Dermis microvascular lymphatic vessel endothelial cell (primary cell): ENCODE measurements at regions not wholly inside any gene's neighbourhood (a gene's known extent, or its start where the extent isn't known, plus 50 kb on each side); places are given as distances from the start of the nearest gene placed in this dataset.

Experiments
- DNase-seq, 2 donors: peaks; one replicate each; pipeline versions ENCODE4 v3.0.0 to v3.0.0-alpha.2; 2010; ENCODE audit warnings: low read depth in 2 of 2

DNA sequence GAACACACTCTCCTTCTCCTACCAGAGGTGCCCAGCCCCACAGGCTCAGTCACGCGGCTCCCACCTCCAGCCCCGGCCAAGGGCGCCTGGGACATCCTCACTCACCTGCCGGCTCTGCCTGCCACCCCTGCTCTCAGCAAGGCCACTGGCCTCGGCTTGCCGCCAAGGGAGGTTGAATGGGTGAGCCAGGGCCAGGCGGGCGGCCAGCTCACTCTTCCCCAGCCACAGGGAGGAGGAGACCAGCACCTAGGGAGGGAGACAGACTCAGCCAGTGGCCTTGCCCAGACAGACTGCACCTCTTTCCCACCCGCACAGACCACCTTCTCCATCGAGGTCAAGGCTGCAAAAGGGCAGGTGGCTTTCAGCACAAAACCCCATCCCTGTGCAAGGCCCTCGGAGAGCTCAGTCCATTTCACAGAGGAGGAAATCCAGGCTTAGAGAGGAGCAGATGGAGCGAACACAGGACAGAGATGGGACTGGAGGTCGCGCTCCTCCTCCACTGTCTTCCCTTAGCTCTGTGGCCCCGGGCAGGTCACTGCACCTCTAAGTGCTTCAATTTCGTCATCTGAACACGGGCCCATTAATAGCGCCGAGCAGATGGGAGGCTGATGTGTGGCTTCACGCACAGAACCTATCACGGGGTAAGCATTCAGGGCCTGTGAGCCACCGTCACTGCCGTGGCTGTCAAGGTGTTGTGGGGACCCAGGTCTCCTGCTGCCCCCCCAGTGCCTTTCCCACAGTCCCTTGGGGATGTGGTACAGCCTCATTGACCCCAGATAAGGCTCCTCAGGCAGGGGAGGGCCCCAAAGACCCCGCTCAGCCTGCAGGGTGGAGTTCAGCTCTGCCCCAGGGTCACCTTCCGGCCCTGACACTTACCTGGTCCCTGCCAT lies 56.1 kb downstream of the RMI2 start:
- no peak for DNase-seq

GRCh38 chr16:11402051-11402744 lies 56.9 kb downstream of the RMI2 start:
- DNase-seq: no peak

- no peak for DNase-seq
These were observed 57.7 kb downstream of the RMI2 start for GRCh38 chr16:11402745-11403533.

DNA sequence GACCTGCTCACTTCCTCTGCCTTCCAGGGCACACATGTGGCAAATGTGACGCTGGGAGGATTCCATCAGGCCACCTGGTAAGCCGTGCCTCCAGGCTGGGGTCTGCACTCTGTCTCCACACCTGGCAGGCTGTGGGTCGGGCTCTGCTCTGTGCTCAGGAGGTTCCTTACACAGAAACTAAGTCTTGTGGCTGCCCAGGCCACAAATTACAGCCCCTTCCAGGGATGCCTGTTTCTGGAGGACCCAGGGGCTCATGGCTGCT lies 58.2 kb downstream of the RMI2 start:
- no peak for DNase-seq

- no peak for DNase-seq
These were observed 58.7 kb downstream of the RMI2 start for GRCh38 chr16:11403920-11404319.

DNA sequence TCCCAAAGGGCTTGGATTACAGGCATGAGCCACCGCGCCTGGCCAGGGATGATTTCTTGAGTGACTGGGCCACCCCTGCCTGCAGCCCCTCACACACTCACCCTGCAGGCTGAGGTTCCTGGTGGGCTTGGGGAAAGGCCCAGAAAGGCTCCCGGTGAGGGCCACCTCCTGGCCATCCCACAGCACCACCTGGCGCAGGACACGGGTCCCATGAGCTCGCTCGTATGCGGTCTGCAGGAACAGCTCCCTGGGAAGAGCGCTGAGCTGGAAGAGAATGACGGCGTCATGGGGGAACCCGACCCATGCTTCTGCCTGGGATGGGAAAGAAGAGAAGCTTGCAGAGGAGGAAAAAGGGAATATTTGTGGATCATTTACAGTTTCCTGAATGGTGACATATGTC lies 59.3 kb downstream of the RMI2 start:
- no peak for DNase-seq

- peak in 1 of 2 donors; percentile 34 for DNase-seq
These were observed 60.3 kb downstream of the RMI2 start for GRCh38 chr16:11405331-11406176.

DNA sequence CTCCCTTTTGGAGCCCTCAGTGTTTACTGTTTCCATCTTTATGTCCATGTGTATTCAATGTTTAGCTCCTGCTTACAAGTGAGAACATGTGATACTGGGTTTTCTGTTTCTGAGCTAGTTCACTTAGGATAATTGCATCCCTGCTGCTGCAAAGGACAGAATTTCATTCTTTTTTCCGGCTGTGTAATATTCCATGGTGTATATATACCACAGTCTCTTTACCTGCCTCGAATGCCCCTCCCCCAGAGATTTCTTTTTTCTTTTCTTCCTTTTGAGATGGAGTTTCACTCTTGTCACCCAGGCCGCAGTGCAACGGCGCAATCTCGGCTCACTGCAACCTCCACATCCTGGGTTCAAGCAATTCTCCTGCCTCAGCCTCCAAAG lies 60.9 kb downstream of the RMI2 start:
- DNase-seq: no peak

GRCh38 chr16:11407047-11407982 lies 62.1 kb downstream of the RMI2 start:
- peak; percentile 51 to 73 for DNase-seq

DNA sequence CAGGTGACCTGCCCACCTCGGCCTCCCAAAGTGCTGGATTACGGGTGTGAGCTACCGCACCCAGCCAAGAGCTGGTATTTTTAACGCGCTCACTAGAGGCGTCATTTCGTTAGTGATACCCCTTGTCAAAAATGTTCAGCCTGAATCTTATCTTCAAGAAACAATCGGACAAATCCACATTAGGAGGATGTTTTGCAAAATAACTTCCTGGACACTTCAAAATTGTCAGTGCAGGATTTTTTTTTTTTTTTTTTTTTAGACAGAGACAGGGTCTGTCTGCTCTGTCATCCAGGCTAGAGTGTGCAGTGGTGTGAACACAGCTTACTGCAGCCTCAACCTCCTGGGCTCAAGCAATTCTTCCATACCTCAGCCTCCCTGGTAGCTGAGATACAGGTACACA lies 63.0 kb downstream of the RMI2 start:
- DNase-seq: no peak

GRCh38 chr16:11409398-11409797 lies 64.1 kb downstream of the RMI2 start:
- DNase-seq: no peak

DNA sequence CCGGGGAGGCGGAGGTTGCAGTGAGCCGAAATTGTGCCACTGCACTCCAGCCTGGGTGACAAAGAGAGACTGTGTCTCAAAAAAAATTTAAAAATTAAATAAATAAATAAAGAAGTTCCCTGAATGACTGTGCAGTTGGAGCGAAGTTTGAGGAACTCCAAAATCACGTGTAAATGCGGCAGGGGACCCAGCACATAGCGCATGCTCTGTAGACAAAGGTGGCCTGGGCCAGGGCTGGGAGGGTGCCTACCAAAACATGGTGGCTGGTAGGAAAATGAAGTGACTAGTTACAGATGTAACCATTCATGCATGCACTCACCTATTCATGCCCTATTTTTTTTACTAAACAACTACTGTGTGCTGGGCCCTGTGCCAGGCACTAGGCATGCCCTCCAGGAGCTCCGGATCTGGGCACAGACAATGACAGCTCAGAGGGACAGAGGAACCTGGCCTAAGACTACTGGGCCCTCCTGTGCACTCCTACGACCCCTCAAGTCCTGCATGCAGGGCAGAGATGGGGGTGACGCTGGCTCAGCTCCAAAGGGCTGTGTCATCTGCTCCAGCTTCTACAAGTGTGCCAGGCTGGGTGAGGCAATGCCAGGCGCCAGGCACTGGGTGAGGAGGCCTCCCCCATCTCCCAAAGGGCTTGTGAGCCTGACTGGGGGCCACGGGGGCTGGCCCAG lies 65.3 kb downstream of the RMI2 start:
- no peak for DNase-seq

DNA sequence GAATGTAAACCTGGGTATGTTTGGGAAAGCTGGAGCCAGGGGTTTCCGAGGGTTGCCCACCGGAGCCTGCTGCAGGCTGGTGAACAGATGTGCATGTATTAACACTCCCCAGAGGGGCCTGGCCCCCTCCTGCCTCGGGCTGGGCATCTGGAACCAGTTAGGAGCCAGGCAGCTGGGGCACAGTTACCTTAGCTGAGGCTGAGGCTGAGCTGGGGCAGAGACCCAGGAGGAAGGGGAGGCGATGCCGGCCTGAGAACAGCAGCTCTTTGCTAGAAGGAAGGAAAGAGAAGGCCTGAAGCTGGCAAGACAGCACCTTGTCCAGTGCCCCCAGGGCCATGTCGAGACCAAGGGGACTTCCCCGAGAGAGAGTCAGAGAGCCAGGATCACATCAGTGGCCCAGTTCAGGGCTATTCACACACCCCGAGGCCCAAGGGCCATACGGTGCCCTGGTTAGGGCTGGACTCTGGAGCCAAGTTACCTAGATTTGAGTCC lies 65.8 kb downstream of the RMI2 start:
- DNase-seq: no peak

GRCh38 chr16:11412175-11412904 lies 67.1 kb downstream of the RMI2 start:
- DNase-seq: no peak

GRCh38 chr16:11412965-11413887 lies 68.0 kb downstream of the RMI2 start:
- no peak for DNase-seq

DNA sequence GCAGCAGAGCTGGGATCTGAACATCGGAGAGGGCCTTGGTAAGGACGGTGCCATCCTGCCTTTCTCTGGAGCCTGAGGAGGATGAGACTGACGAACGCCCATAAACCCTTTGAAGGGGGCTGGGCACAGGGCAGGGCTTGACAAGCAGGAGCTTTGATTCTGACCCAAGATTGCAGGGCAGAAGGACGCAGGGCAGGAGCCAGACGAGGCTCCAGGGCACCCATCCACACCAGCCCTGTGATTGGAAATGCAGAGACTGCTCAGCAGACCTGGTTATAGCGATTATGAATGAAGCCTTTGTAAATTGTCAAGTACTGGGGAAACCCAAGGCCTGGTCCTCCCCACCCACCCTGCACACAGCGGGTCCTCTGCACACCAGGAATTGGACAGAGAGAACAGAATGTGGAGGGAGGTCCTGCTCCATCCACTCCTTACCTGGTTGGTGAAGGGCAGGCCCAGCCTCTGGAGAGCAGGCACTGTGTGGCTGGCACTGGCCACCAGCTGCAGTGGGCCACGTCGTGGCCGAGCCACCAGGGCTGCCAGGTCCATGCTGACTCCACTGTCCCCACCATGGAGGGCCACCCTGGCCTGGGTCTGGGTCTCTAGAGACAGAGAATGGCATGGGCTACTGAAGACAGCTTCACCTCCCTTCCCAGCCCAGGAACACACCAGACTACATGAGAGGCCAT lies 68.8 kb downstream of the RMI2 start:
- DNase-seq: no peak
